ENCODE measurements at regions not wholly inside any gene's neighbourhood (a gene's known extent, or its start where the extent isn't known, plus 50 kb on each side); places are given as distances from the start of the nearest gene placed in this dataset.

GRCh38 chr18:30787410-30787809 is 255.1 kb downstream of the DSC3 start:
- no peak for TF ChIP-seq CTCF (conservative IDR thresholded peaks at IDR 0.05)
- TF ChIP-seq ZFX (IDR thresholded peaks at IDR 0.05), result no peak
